ENCODE measurements at regions not wholly inside any gene's neighbourhood (a gene's known extent, or its start where the extent isn't known, plus 50 kb on each side); places are given as distances from the start of the nearest gene placed in this dataset.

- peaks cover 4% of the 10 kb centered on the region for H3K36me3 Mint-ChIP-seq (ENCODE audit: low read depth)
- H3K4me1 Mint-ChIP-seq, result peaks cover 4% of the 10 kb centered on the region
- no peak overlapping the region for H3K4me3 Mint-ChIP-seq
- H3K27me3 Mint-ChIP-seq (ENCODE audit: low read depth), result no peaks in the 10 kb centered on the region
- H3K9me3 Mint-ChIP-seq, result peaks cover 4% of the 10 kb centered on the region
- no peak for TF ChIP-seq CTCF (conservative IDR thresholded peaks at IDR 0.05)
- no peak for DNase-seq (ENCODE audit: low read depth, low spot score)
- no peak overlapping the region for H3K27ac Mint-ChIP-seq (ENCODE audit: unreplicated experiment)
Measured at GRCh38 chr2:122486086-122486485, 730.6 kb downstream of the TSN start.

- H3K9me3 Mint-ChIP-seq, result peaks cover 4% of the 10 kb centered on the region
- H3K27ac Mint-ChIP-seq (ENCODE audit: unreplicated experiment), result no peak overlapping the region
- H3K36me3 Mint-ChIP-seq (ENCODE audit: low read depth), result peaks cover 4% of the 10 kb centered on the region
- no peak overlapping the region for H3K4me3 Mint-ChIP-seq
- TF ChIP-seq CTCF (conservative IDR thresholded peaks at IDR 0.05), result no peak
- H3K27me3 Mint-ChIP-seq (ENCODE audit: low read depth), result no peaks in the 10 kb centered on the region
- peaks cover 9% of the 10 kb centered on the region for H3K4me1 Mint-ChIP-seq
- no peak for DNase-seq (ENCODE audit: low read depth, low spot score)
Measured at GRCh38 chr2:122486705-122487415, 731.4 kb downstream of the TSN start.

- Mint-ChIP-seq H3K27me3 (ENCODE audit: low read depth) (no peaks in the 10 kb centered on the region), H3K9me3 (peaks cover 16% of the 10 kb centered on the region), H3K27ac (ENCODE audit: unreplicated experiment) (no peak overlapping the region), H3K4me1 (peaks cover 15% of the 10 kb centered on the region), H3K36me3 (ENCODE audit: low read depth) (peaks cover 5% of the 10 kb centered on the region), H3K4me3 (no peak overlapping the region)
- no peak for TF ChIP-seq CTCF (conservative IDR thresholded peaks at IDR 0.05)
- DNase-seq (ENCODE audit: low read depth, low spot score), result no peak
Measured at GRCh38 chr2:122491011-122491410, 735.6 kb downstream of the TSN start.

GRCh38 chr2:122500316-122501105 lies 745.1 kb downstream of the TSN start:
- no peak for TF ChIP-seq CTCF (conservative IDR thresholded peaks at IDR 0.05)
- Mint-ChIP-seq H3K4me3 (no peak overlapping the region), H3K36me3 (ENCODE audit: low read depth) (peaks cover 4% of the 10 kb centered on the region), H3K27ac (ENCODE audit: unreplicated experiment) (no peak overlapping the region), H3K4me1 (no peaks in the 10 kb centered on the region), H3K9me3 (peaks cover 9% of the 10 kb centered on the region), H3K27me3 (ENCODE audit: low read depth) (no peaks in the 10 kb centered on the region)
- DNase-seq (ENCODE audit: low read depth, low spot score), result no peak

- DNase-seq (ENCODE audit: low read depth, low spot score), result no peak
- H3K36me3 Mint-ChIP-seq (ENCODE audit: low read depth), result no peaks in the 10 kb centered on the region
- H3K27ac Mint-ChIP-seq (ENCODE audit: unreplicated experiment), result no peak overlapping the region
- H3K27me3 Mint-ChIP-seq (ENCODE audit: low read depth), result no peaks in the 10 kb centered on the region
- H3K4me3 Mint-ChIP-seq, result no peak overlapping the region
- no peak for TF ChIP-seq CTCF (conservative IDR thresholded peaks at IDR 0.05)
- no peaks in the 10 kb centered on the region for H3K4me1 Mint-ChIP-seq
- H3K9me3 Mint-ChIP-seq, result peaks cover 5% of the 10 kb centered on the region
Measured at GRCh38 chr2:122506620-122507019, 751.2 kb downstream of the TSN start.

Data from neural crest cell (in vitro differentiated cells).